Neural progenitor cell (in vitro differentiated cells): ENCODE measurements at regions not wholly inside any gene's neighbourhood (a gene's known extent, or its start where the extent isn't known, plus 50 kb on each side); places are given as distances from the start of the nearest gene placed in this dataset.
"Not testable (repeated sequence)": the region's sequence is repeated elsewhere in the genome, so short reads cannot be mapped to it uniquely, and the experiment has no call there.

Source experiments
- DNase-seq: peaks from one replicate; pipeline ENCODE4 v3.0.0-alpha.2; 2016; ENCODE audit warnings: low spot score
- H2AFZ ChIP-seq: fragments of 200-600 bp; sonication (generic); replicated peaks from 2 replicates; pipeline ENCODE4 v1.6.1; 2016; ENCODE audit warnings: antibody characterized with exemption
- H3F3A ChIP-seq: fragments of 200-600 bp; sonication (generic); 2 replicates; pipeline ENCODE4 v1.6.1; 2016; ENCODE audit warnings: antibody characterized with exemption, low read depth
- H3K27ac ChIP-seq: fragments of 200-600 bp; sonication (generic); 2 replicates; pipeline ENCODE4 v1.5.1; 2016; ENCODE audit warnings: mild to moderate bottlenecking
- H3K27me3 ChIP-seq: fragments of 200-600 bp; sonication (generic); 2 replicates; pipeline ENCODE4 v1.6.1; 2016; ENCODE audit warnings: mild to moderate bottlenecking, moderate library complexity
- H3K36me3 ChIP-seq: fragments of 200-600 bp; sonication (generic); 2 replicates; pipeline ENCODE4 v1.5.1; 2016
- H3K4me1 ChIP-seq: fragments of 200-600 bp; sonication (generic); 2 replicates; pipeline ENCODE4 v1.6.1; 2016; ENCODE audit warnings: mixed run types
- H3K4me2 ChIP-seq: fragments of 200-600 bp; sonication (generic); 2 replicates; pipeline ENCODE4 v1.6.1; 2016
- H3K4me3 ChIP-seq: fragments of 200-600 bp; sonication (generic); 2 replicates; pipeline ENCODE4 v1.5.1; 2016
- H3K79me2 ChIP-seq: fragments of 200-600 bp; sonication (generic); 2 replicates; pipeline ENCODE4 v1.6.1; 2016; ENCODE audit warnings: low read depth
- H3K9ac ChIP-seq: fragments of 200-600 bp; sonication (generic); 2 replicates; pipeline ENCODE4 v1.6.1; 2016
- H3K9me3 ChIP-seq: fragments of 200-600 bp; sonication (generic); 2 replicates; pipeline ENCODE4 v1.5.1; 2016; ENCODE audit warnings: low read depth
- H4K20me1 ChIP-seq: fragments of 200-600 bp; sonication (generic); 2 replicates; pipeline ENCODE4 v1.6.1; 2016; ENCODE audit warnings: low read depth
- H3K27ac Mint-ChIP-seq: 3 replicates; pipeline ENCODE4 v1.8.0; 2021; ENCODE audit warnings: mixed read lengths
- H3K27me3 Mint-ChIP-seq: 2 replicates; pipeline ENCODE4 v1.8.0; 2022; ENCODE audit warnings: low read depth, mild to moderate bottlenecking, inconsistent platforms, moderate library complexity, mixed read lengths; ENCODE audit not compliant: insufficient read depth
- H3K36me3 Mint-ChIP-seq: 3 replicates; pipeline ENCODE4 v1.8.0; 2021; ENCODE audit warnings: mixed read lengths
- H3K4me1 Mint-ChIP-seq: 3 replicates; pipeline ENCODE4 v1.8.0; 2021; ENCODE audit warnings: mixed read lengths
- H3K4me3 Mint-ChIP-seq: 3 replicates; pipeline ENCODE4 v1.8.0; 2021; ENCODE audit warnings: mild to moderate bottlenecking, moderate library complexity, mixed read lengths
- H3K9me3 Mint-ChIP-seq: 3 replicates; pipeline ENCODE4 v1.8.0; 2020; ENCODE audit warnings: mixed read lengths
- EZH2 ChIP-seq: fragments of 200-600 bp; sonication (generic); IDR thresholded peaks from 2 replicates; pipeline ENCODE4 v1.6.1; 2017; ENCODE audit warnings: antibody characterized with exemption, mild to moderate bottlenecking, moderate library complexity
- EZH2phosphoT487 ChIP-seq: fragments of 200-600 bp; sonication (generic); IDR thresholded peaks from 2 replicates; pipeline ENCODE4 v1.6.1; 2017; ENCODE audit warnings: antibody characterized with exemption
- TF ChIP-seq, protein P1 (sequence below): fragments of 200-600 bp; sonication (generic); IDR thresholded peaks from 2 replicates; pipeline ENCODE4 v1.5.1; 2017; ENCODE audit warnings: antibody characterized with exemption, mild to moderate bottlenecking

DNA sequence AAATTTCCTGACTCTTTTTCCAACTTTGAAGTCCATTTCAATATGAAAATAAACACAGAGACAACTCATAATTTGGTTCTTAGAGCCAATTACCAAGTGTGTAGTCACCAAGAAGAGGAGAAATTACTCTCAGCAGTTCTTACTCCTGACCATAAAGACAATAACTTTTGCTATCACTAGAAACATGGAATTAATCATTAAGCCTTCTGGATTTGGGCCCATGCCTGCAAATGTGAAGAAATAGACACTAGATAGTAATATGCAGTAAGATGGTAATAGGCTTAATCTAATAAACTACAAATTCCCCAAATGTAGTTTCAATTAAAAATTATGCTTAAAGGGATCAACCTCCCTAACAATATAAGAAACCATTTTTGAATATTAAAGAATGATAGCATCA, 185.1 kb upstream of the AGTR1 start:
- Histone ChIP-seq H3K79me2 (no peaks in the 10 kb centered on the region), H4K20me1 (no peaks in the 10 kb centered on the region), H3K9ac (no peak overlapping the region), H3K4me1 (no peaks in the 10 kb centered on the region), H3K9me3 (no peaks in the 10 kb centered on the region), H2AFZ (no peak overlapping the region), H3K4me2 (no peak overlapping the region), H3F3A (no peaks in the 10 kb centered on the region), H3K27me3 (no peaks in the 10 kb centered on the region), H3K4me3 (no peak overlapping the region), H3K27ac (no peak overlapping the region), H3K36me3 (no peaks in the 10 kb centered on the region)
- Mint-ChIP-seq H3K27me3 (peaks cover 2% of the 10 kb centered on the region), H3K9me3 (no peaks in the 10 kb centered on the region), H3K4me1 (no peaks in the 10 kb centered on the region), H3K27ac (no peak overlapping the region), H3K4me3 (no peak overlapping the region), H3K36me3 (no peaks in the 10 kb centered on the region)
- TF ChIP-seq EZH2 (no peak), EZH2phosphoT487 (no peak)
- no peak for DNase-seq

DNA sequence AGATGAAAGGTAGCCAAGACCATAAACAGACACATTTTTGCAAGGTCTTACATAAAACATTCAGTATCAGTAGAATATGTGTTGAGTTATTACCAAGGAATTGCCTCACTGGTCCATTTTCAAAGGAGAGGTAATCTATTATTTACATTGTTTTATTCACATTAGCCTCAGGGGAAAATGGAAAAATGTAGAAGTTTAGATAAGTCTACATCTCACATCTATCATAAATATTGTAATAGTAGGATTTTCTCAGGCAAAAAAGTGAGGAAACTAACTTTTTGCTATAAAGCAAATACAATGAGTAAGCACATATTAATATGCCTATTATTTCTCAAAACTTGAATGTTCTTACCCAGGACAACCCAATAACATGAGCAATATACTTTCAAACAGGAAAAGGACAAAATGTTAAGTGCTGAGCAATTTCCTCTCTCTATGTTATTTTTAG, 184.6 kb upstream of the AGTR1 start:
- Mint-ChIP-seq H3K36me3 (no peaks in the 10 kb centered on the region), H3K4me1 (no peaks in the 10 kb centered on the region), H3K9me3 (no peaks in the 10 kb centered on the region), H3K27ac (no peak overlapping the region), H3K27me3 (peaks cover 2% of the 10 kb centered on the region), H3K4me3 (no peak overlapping the region)
- no peaks in the 10 kb centered on the region for H3K36me3 ChIP-seq
- no peaks in the 10 kb centered on the region for H3K27me3 ChIP-seq
- H3K79me2 ChIP-seq: no peaks in the 10 kb centered on the region
- no peak overlapping the region for H3K4me3 ChIP-seq
- no peaks in the 10 kb centered on the region for H3K4me1 ChIP-seq
- TF ChIP-seq, protein P1, sequence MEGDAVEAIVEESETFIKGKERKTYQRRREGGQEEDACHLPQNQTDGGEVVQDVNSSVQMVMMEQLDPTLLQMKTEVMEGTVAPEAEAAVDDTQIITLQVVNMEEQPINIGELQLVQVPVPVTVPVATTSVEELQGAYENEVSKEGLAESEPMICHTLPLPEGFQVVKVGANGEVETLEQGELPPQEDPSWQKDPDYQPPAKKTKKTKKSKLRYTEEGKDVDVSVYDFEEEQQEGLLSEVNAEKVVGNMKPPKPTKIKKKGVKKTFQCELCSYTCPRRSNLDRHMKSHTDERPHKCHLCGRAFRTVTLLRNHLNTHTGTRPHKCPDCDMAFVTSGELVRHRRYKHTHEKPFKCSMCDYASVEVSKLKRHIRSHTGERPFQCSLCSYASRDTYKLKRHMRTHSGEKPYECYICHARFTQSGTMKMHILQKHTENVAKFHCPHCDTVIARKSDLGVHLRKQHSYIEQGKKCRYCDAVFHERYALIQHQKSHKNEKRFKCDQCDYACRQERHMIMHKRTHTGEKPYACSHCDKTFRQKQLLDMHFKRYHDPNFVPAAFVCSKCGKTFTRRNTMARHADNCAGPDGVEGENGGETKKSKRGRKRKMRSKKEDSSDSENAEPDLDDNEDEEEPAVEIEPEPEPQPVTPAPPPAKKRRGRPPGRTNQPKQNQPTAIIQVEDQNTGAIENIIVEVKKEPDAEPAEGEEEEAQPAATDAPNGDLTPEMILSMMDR: no peak
- TF ChIP-seq EZH2phosphoT487 (no peak), EZH2 (no peak)
- H4K20me1 ChIP-seq: no peaks in the 10 kb centered on the region
- no peaks in the 10 kb centered on the region for H3F3A ChIP-seq
- no peak overlapping the region for H3K4me2 ChIP-seq
- no peak overlapping the region for H2AFZ ChIP-seq
- no peaks in the 10 kb centered on the region for H3K9me3 ChIP-seq
- no peak overlapping the region for H3K9ac ChIP-seq
- H3K27ac ChIP-seq: no peak overlapping the region
- DNase-seq: no peak

DNA sequence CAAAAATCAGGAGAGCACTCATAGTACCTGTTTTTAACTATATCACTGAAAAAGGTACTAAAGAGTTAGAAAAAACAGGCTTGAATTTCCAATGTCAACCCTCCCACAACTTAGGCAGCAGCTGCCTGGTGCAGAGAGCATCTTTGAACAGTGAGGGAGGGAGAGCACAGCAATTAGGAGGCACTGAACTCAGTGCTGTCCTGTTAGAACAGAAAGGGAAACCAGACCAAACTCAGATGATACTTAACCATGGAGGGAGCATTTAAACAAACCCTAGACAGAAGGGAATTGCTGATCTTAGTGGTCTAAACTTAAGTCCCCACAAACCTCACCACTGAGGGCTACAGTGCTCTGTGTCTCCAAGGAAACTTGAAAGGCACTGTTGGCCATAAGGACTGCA, 179.2 kb upstream of the AGTR1 start:
- Histone ChIP-seq H3K4me1 (no peaks in the 10 kb centered on the region), H3K79me2 (no peaks in the 10 kb centered on the region), H3K9me3 (peaks cover 4% of the 10 kb centered on the region), H4K20me1 (no peaks in the 10 kb centered on the region), H3K27me3 (no peaks in the 10 kb centered on the region), H3K4me2 (no peak overlapping the region), H3K4me3 (no peak overlapping the region), H2AFZ (no peak overlapping the region), H3K36me3 (no peaks in the 10 kb centered on the region), H3K9ac (no peak overlapping the region), H3F3A (no peaks in the 10 kb centered on the region), H3K27ac (no peak overlapping the region)
- no peak for TF ChIP-seq EZH2
- TF ChIP-seq, protein P1: no peak
- TF ChIP-seq EZH2phosphoT487: no peak
- Mint-ChIP-seq H3K36me3 (no peaks in the 10 kb centered on the region), H3K9me3 (no peaks in the 10 kb centered on the region), H3K4me1 (no peaks in the 10 kb centered on the region), H3K27ac (no peak overlapping the region), H3K27me3 (peaks cover 2% of the 10 kb centered on the region), H3K4me3 (no peak overlapping the region)
- no peak for DNase-seq

DNA sequence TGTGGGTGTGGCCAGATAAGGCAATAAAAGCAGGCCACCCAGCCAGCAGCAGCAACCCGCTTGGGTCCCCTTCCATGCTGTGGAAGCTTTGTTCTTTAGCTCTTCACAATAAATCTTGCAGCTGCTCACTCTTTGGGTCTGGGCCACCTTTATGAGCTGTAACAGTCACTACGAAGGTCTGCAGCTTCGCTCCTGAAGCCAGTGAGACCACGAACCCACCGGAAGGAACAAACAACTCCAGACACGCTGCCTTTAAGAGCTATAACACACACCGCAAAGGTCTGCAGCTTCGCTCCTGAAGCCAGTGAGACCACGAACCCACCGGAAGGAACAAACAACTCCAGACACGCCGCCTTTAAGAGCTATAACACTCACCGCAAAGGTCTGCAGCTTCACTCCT, 172.1 kb upstream of the AGTR1 start:
- H3K9ac ChIP-seq, H3K4me2 ChIP-seq, H3K4me1 Mint-ChIP-seq, H3K27ac Mint-ChIP-seq, H3K4me3 ChIP-seq, H3F3A ChIP-seq, H3K9me3 ChIP-seq, H3K27me3 Mint-ChIP-seq, H3K36me3 ChIP-seq, H3K27ac ChIP-seq, DNase-seq, H4K20me1 ChIP-seq, H3K79me2 ChIP-seq, H3K27me3 ChIP-seq, H3K36me3 Mint-ChIP-seq, H3K4me1 ChIP-seq, H3K4me3 Mint-ChIP-seq, H2AFZ ChIP-seq: not testable (repeated sequence)
- peaks cover 10% of the 10 kb centered on the region for H3K9me3 Mint-ChIP-seq
